HepG2 (cell line): ENCODE measurements at regions not wholly inside any gene's neighbourhood (a gene's known extent, or its start where the extent isn't known, plus 50 kb on each side); places are given as distances from the start of the nearest gene placed in this dataset.

Experiments used
- FOXA1 ChIP-seq, 2 experiments: fragments of 450-650 bp in 1 of 2; sonication (generic) in 1 of 2; formaldehyde crosslinking in 1 of 2; IDR thresholded peaks; 2 replicates each; pipeline versions ENCODE4 v1.4.0 to v1.6.1; 2016 to 2020; ENCODE audit warnings: missing genetic modification reagents in 1 of 2
- KAT7 ChIP-seq: IDR thresholded peaks from 2 replicates; pipeline ENCODE4 v1.6.1; 2018; ENCODE audit warnings: borderline replicate concordance, missing compliant biosample characterization
- MIER3 ChIP-seq: IDR thresholded peaks from 2 replicates; pipeline ENCODE4 v1.6.1; 2016; ENCODE audit warnings: missing compliant biosample characterization, borderline replicate concordance
- MNT ChIP-seq: fragments of 450-650 bp; IDR thresholded peaks from 2 replicates; pipeline ENCODE4 v1.6.1; 2016
- MTA1 ChIP-seq: sonication (generic); formaldehyde crosslinking; IDR thresholded peaks from 2 replicates; pipeline ENCODE4 v1.4.0; 2020; ENCODE audit warnings: missing genetic modification reagents, mild to moderate bottlenecking, borderline replicate concordance
- NFIC ChIP-seq: IDR thresholded peaks from 2 replicates; pipeline ENCODE4 v1.6.1; 2012; ENCODE audit warnings: mild to moderate bottlenecking, low read length, inconsistent platforms
- PHF21A ChIP-seq: sonication (generic); formaldehyde crosslinking; IDR thresholded peaks from 2 replicates; pipeline ENCODE4 v1.5.0; 2020; ENCODE audit warnings: mild to moderate bottlenecking, missing genetic modification reagents
- PREB ChIP-seq: sonication (generic); formaldehyde crosslinking; IDR thresholded peaks from 2 replicates; pipeline ENCODE4 v1.4.0; 2020; ENCODE audit warnings: missing genetic modification reagents
- TBX2 ChIP-seq: sonication (generic); formaldehyde crosslinking; IDR thresholded peaks from 2 replicates; pipeline ENCODE4 v1.5.0; 2020; ENCODE audit warnings: missing genetic modification reagents, mild to moderate bottlenecking, borderline replicate concordance
- THAP11 ChIP-seq: IDR thresholded peaks from 2 replicates; pipeline ENCODE4 v1.6.1; 2016; ENCODE audit warnings: missing biosample characterization, missing genetic modification reagents
- ZBTB20 ChIP-seq: sonication (generic); formaldehyde crosslinking; IDR thresholded peaks from 2 replicates; pipeline ENCODE4 v1.8.1; 2023; ENCODE audit warnings: missing genetic modification reagents, low read depth, mild to moderate bottlenecking, borderline replicate concordance
- ZBTB38 ChIP-seq: sonication (generic); formaldehyde crosslinking; IDR thresholded peaks from 2 replicates; pipeline ENCODE4 v1.5.1; 2020; ENCODE audit warnings: mild to moderate bottlenecking, missing genetic modification reagents
- ZKSCAN8 ChIP-seq: IDR thresholded peaks from 2 replicates; pipeline ENCODE4 v1.6.1; 2016; ENCODE audit warnings: borderline replicate concordance, missing genetic modification reagents, missing compliant biosample characterization
- ZNF10 ChIP-seq: sonication (generic); formaldehyde crosslinking; IDR thresholded peaks from 2 replicates; pipeline ENCODE4 v1.4.0; 2020; ENCODE audit warnings: mild to moderate bottlenecking, low read depth, missing genetic modification reagents, borderline replicate concordance
- ZNF24 ChIP-seq: fragments of 450-650 bp; IDR thresholded peaks from 2 replicates; pipeline ENCODE4 v1.6.1; 2017; ENCODE audit warnings: antibody characterized with exemption, mild to moderate bottlenecking
- ZNF616 ChIP-seq: sonication (generic); formaldehyde crosslinking; IDR thresholded peaks from 2 replicates; pipeline ENCODE4 v1.5.0; 2020; ENCODE audit warnings: low read depth, mild to moderate bottlenecking, missing genetic modification reagents
- ZNF629 ChIP-seq: sonication (generic); formaldehyde crosslinking; conservative IDR thresholded peaks from 2 replicates; pipeline ENCODE4 v1.5.0; 2020; ENCODE audit warnings: missing genetic modification reagents
- ZSCAN29 ChIP-seq: sonication (generic); formaldehyde crosslinking; conservative IDR thresholded peaks from 2 replicates; pipeline ENCODE4 v1.4.0; 2020; ENCODE audit warnings: mild to moderate bottlenecking, missing genetic modification reagents
- TF ChIP-seq, protein P1 (sequence below): sonication (generic); formaldehyde crosslinking; IDR thresholded peaks from 2 replicates; pipeline ENCODE4 v1.5.1; 2020; ENCODE audit warnings: mild to moderate bottlenecking, missing genetic modification reagents, moderate library complexity
- TF ChIP-seq, protein P2 (sequence below): sonication (generic); formaldehyde crosslinking; IDR thresholded peaks from 2 replicates; pipeline ENCODE4 v1.5.0; 2020; ENCODE audit warnings: mild to moderate bottlenecking, low read depth, missing genetic modification reagents, borderline replicate concordance
- TF ChIP-seq, protein P3 (sequence below): sonication (generic); formaldehyde crosslinking; IDR thresholded peaks from 2 replicates; pipeline ENCODE4 v1.4.0; 2020; ENCODE audit warnings: missing genetic modification reagents, mild to moderate bottlenecking, borderline replicate concordance

GRCh38 chr19:56973713-56974555, 133.4 kb upstream of the PEG3 start (continued):
- TF ChIP-seq, protein P1, sequence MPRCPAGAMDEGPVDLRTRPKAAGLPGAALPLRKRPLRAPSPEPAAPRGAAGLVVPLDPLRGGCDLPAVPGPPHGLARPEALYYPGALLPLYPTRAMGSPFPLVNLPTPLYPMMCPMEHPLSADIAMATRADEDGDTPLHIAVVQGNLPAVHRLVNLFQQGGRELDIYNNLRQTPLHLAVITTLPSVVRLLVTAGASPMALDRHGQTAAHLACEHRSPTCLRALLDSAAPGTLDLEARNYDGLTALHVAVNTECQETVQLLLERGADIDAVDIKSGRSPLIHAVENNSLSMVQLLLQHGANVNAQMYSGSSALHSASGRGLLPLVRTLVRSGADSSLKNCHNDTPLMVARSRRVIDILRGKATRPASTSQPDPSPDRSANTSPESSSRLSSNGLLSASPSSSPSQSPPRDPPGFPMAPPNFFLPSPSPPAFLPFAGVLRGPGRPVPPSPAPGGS (CRISPR knock-in tag): no peak; the same call in 1 of the 2 replicates
- no peak for TF ChIP-seq ZBTB20 (CRISPR knock-in tag)
- 0 out of 2 replicates have a peak, but pooled peaks have one; percentile 8 for TF ChIP-seq MTA1 (CRISPR knock-in tag)
- TF ChIP-seq, protein P2, sequence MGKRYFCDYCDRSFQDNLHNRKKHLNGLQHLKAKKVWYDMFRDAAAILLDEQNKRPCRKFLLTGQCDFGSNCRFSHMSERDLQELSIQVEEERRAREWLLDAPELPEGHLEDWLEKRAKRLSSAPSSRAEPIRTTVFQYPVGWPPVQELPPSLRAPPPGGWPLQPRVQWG: no peak
- no peak for TF ChIP-seq ZKSCAN8 (CRISPR knock-in tag)
- TF ChIP-seq ZNF616 (CRISPR knock-in tag): no peak
- peak; percentile 73 for TF ChIP-seq PHF21A (CRISPR knock-in tag)
- 0 out of 2 replicates have a peak, but pooled peaks have one; percentile 44 for TF ChIP-seq ZSCAN29
- TF ChIP-seq PREB: no peak
- no peak for TF ChIP-seq FOXA1 (IDR thresholded peaks at IDR 0.05)
- TF ChIP-seq FOXA1 (CRISPR knock-in tag; IDR thresholded peaks at IDR 0.05): no peak
- TF ChIP-seq MIER3 (CRISPR knock-in tag): no peak
- no peak for TF ChIP-seq ZNF629 (CRISPR knock-in tag)
- peak; percentile 81 for TF ChIP-seq TBX2 (CRISPR knock-in tag)
- TF ChIP-seq NFIC: no peak; the same call in 1 of the 2 replicates
- no peak for TF ChIP-seq ZNF24
- no peak for TF ChIP-seq MNT
- peak; percentile 33; the same call in 1 of the 2 replicates for TF ChIP-seq KAT7 (CRISPR knock-in tag)
- TF ChIP-seq THAP11 (CRISPR knock-in tag): 0 out of 2 replicates have a peak, but pooled peaks have one; percentile 27
- TF ChIP-seq ZNF10 (CRISPR knock-in tag): no peak
- TF ChIP-seq, protein P3, sequence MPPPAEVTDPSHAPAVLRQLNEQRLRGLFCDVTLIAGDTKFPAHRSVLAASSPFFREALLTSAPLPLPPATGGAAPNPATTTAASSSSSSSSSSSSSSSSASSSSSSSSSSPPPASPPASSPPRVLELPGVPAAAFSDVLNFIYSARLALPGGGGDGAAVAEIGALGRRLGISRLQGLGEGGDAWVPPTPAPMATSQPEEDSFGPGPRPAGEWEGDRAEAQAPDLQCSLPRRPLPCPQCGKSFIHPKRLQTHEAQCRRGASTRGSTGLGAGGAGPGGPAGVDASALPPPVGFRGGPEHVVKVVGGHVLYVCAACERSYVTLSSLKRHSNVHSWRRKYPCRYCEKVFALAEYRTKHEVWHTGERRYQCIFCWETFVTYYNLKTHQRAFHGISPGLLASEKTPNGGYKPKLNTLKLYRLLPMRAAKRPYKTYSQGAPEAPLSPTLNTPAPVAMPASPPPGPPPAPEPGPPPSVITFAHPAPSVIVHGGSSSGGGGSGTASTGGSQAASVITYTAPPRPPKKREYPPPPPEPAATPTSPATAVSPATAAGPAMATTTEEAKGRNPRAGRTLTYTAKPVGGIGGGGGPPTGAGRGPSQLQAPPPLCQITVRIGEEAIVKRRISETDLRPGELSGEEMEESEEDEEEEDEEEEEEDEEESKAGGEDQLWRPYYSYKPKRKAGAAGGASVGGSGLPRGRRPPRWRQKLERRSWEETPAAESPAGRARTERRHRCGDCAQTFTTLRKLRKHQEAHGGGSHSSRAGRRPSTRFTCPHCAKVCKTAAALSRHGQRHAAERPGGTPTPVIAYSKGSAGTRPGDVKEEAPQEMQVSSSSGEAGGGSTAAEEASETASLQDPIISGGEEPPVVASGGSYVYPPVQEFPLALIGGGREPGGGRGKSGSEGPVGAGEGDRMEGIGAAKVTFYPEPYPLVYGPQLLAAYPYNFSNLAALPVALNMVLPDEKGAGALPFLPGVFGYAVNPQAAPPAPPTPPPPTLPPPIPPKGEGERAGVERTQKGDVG (CRISPR knock-in tag): no peak
- TF ChIP-seq ZBTB38 (CRISPR knock-in tag): peak; percentile 57; the same call in 1 of the 2 replicates
